Upper lobe of left lung (tissue), 4 donors: ENCODE measurements at regions not wholly inside any gene's neighbourhood (a gene's known extent, or its start where the extent isn't known, plus 50 kb on each side); places are given as distances from the start of the nearest gene placed in this dataset.

Source experiments
- POLR2A ChIP-seq, 4 donors: fragments of 450-650 bp; IDR thresholded peaks; one replicate each; pipeline ENCODE4 v1.5.1; 2016 to 2017; ENCODE audit warnings: antibody characterized with exemption in 4 of 4, mild to moderate bottlenecking in 2 of 4
- TF ChIP-seq, protein P1 (sequence below), 6 experiments: fragments of 450-650 bp in 4 of 6; fragments of 200-600 bp in 2 of 6; sonication (generic) in 2 of 6; IDR thresholded peaks; one replicate each; pipeline ENCODE4 v1.5.1; 2016 to 2019; ENCODE audit warnings: antibody characterized with exemption in 6 of 6

- TF ChIP-seq, protein P1, sequence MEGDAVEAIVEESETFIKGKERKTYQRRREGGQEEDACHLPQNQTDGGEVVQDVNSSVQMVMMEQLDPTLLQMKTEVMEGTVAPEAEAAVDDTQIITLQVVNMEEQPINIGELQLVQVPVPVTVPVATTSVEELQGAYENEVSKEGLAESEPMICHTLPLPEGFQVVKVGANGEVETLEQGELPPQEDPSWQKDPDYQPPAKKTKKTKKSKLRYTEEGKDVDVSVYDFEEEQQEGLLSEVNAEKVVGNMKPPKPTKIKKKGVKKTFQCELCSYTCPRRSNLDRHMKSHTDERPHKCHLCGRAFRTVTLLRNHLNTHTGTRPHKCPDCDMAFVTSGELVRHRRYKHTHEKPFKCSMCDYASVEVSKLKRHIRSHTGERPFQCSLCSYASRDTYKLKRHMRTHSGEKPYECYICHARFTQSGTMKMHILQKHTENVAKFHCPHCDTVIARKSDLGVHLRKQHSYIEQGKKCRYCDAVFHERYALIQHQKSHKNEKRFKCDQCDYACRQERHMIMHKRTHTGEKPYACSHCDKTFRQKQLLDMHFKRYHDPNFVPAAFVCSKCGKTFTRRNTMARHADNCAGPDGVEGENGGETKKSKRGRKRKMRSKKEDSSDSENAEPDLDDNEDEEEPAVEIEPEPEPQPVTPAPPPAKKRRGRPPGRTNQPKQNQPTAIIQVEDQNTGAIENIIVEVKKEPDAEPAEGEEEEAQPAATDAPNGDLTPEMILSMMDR (IDR thresholded peaks at IDR 0.05) = no peak
- no peak for TF ChIP-seq POLR2A (IDR thresholded peaks at IDR 0.05)
Observed at GRCh38 chr1:9439074-9439761, 100.0 kb upstream of the SLC25A33 start.
